ACC112 (cell line): ENCODE measurements at regions not wholly inside any gene's neighbourhood (a gene's known extent, or its start where the extent isn't known, plus 50 kb on each side); places are given as distances from the start of the nearest gene placed in this dataset.
A peak's percentile ranks its signal among the peaks of the same experiment; 100 is the strongest.

Source experiments
- H2AFZ ChIP-seq: fragments of 200-600 bp; sonication (generic); one replicate; pipeline ENCODE4 v1.6.0; 2017; ENCODE audit warnings: antibody characterized with exemption, low read length; ENCODE audit not compliant: unreplicated experiment
- H3K27ac ChIP-seq: fragments of 200-600 bp; sonication (generic); 2 replicates; pipeline ENCODE4 v1.5.1; 2014; ENCODE audit warnings: low read depth, mild to moderate bottlenecking, antibody characterized with exemption, low read length, moderate library complexity
- H3K27me3 ChIP-seq: fragments of 200-600 bp; sonication (generic); 2 replicates; pipeline ENCODE4 v1.6.1; 2014; ENCODE audit warnings: mild to moderate bottlenecking, antibody characterized with exemption, low read length, moderate library complexity, mixed read lengths; ENCODE audit not compliant: insufficient read depth
- H3K36me3 ChIP-seq: fragments of 200-600 bp; sonication (generic); 2 replicates; pipeline ENCODE4 v1.6.1; 2016; ENCODE audit warnings: mild to moderate bottlenecking, antibody characterized with exemption, low read length, moderate library complexity, mixed read lengths; ENCODE audit not compliant: insufficient read depth
- H3K4me1 ChIP-seq: fragments of 200-600 bp; sonication (generic); one replicate; pipeline ENCODE4 v1.6.1; 2016; ENCODE audit warnings: low read length, mixed read lengths; ENCODE audit not compliant: insufficient read depth, unreplicated experiment, control insufficient read depth
- H3K4me3 ChIP-seq: fragments of 200-600 bp; sonication (generic); 2 replicates; pipeline ENCODE4 v1.5.1; 2014; ENCODE audit warnings: mild to moderate bottlenecking, low read depth, low read length
- H3K79me2 ChIP-seq: fragments of 200-600 bp; sonication (generic); one replicate; pipeline ENCODE4 v1.6.0; 2016; ENCODE audit warnings: low read length; ENCODE audit not compliant: control insufficient read depth, unreplicated experiment, insufficient read depth

- no peaks in the 10 kb centered on the region for H3K36me3 ChIP-seq
- H3K27me3 ChIP-seq = no peaks in the 10 kb centered on the region
- no peak overlapping the region for H2AFZ ChIP-seq
- no peaks in the 10 kb centered on the region for H3K79me2 ChIP-seq
- H3K4me1 ChIP-seq = peaks cover 9% of the 10 kb centered on the region
- H3K27ac ChIP-seq = no peak overlapping the region
- no peak overlapping the region for H3K4me3 ChIP-seq
Measured at GRCh38 chr13:76795701-76796695, 90.2 kb downstream of the KCTD12 start.

- no peaks in the 10 kb centered on the region for H3K36me3 ChIP-seq
- no peak overlapping the region for H2AFZ ChIP-seq
- H3K27ac ChIP-seq = peak overlapping the region; percentile 38
- no peak overlapping the region for H3K4me3 ChIP-seq
- peaks cover 18% of the 10 kb centered on the region for H3K4me1 ChIP-seq
- H3K27me3 ChIP-seq = no peaks in the 10 kb centered on the region
- H3K79me2 ChIP-seq = no peaks in the 10 kb centered on the region
Measured at GRCh38 chr13:76792731-76793347, 93.4 kb downstream of the KCTD12 start.

GRCh38 chr13:76790980-76791819, 95.0 kb downstream of the KCTD12 start:
- H3K4me3 ChIP-seq = no peak overlapping the region
- H3K4me1 ChIP-seq = peaks cover 18% of the 10 kb centered on the region
- no peaks in the 10 kb centered on the region for H3K27me3 ChIP-seq
- no peaks in the 10 kb centered on the region for H3K36me3 ChIP-seq
- no peak overlapping the region for H3K27ac ChIP-seq
- H3K79me2 ChIP-seq = no peaks in the 10 kb centered on the region
- no peak overlapping the region for H2AFZ ChIP-seq

- no peak overlapping the region for H3K4me3 ChIP-seq
- no peaks in the 10 kb centered on the region for H3K27me3 ChIP-seq
- H3K79me2 ChIP-seq = no peaks in the 10 kb centered on the region
- no peaks in the 10 kb centered on the region for H3K36me3 ChIP-seq
- H2AFZ ChIP-seq = no peak overlapping the region
- no peak overlapping the region for H3K27ac ChIP-seq
- peaks cover 18% of the 10 kb centered on the region for H3K4me1 ChIP-seq
Measured at GRCh38 chr13:76790526-76790925, 95.7 kb downstream of the KCTD12 start.

GRCh38 chr13:76783798-76784197, 102.4 kb downstream of the KCTD12 start:
- Histone ChIP-seq H2AFZ (no peak overlapping the region), H3K79me2 (no peaks in the 10 kb centered on the region), H3K36me3 (no peaks in the 10 kb centered on the region), H3K4me3 (no peak overlapping the region), H3K4me1 (no peaks in the 10 kb centered on the region), H3K27me3 (no peaks in the 10 kb centered on the region), H3K27ac (no peak overlapping the region)

- no peaks in the 10 kb centered on the region for H3K79me2 ChIP-seq
- H3K36me3 ChIP-seq = no peaks in the 10 kb centered on the region
- H3K27me3 ChIP-seq = no peaks in the 10 kb centered on the region
- H3K27ac ChIP-seq = no peak overlapping the region
- H2AFZ ChIP-seq = no peak overlapping the region
- no peak overlapping the region for H3K4me3 ChIP-seq
- no peaks in the 10 kb centered on the region for H3K4me1 ChIP-seq
Measured at GRCh38 chr13:76778853-76779252, 107.4 kb downstream of the KCTD12 start.

- Histone ChIP-seq H3K36me3 (no peaks in the 10 kb centered on the region), H3K4me3 (no peak overlapping the region), H3K79me2 (no peaks in the 10 kb centered on the region), H3K27me3 (no peaks in the 10 kb centered on the region), H3K27ac (no peak overlapping the region), H2AFZ (no peak overlapping the region), H3K4me1 (no peaks in the 10 kb centered on the region)
Measured at GRCh38 chr13:76777096-76777495, 109.1 kb downstream of the KCTD12 start.

- H3K27ac ChIP-seq = no peak overlapping the region
- H2AFZ ChIP-seq = no peak overlapping the region
- H3K4me1 ChIP-seq = no peaks in the 10 kb centered on the region
- H3K4me3 ChIP-seq = no peak overlapping the region
- H3K36me3 ChIP-seq = no peaks in the 10 kb centered on the region
- H3K79me2 ChIP-seq = no peaks in the 10 kb centered on the region
- no peaks in the 10 kb centered on the region for H3K27me3 ChIP-seq
Measured at GRCh38 chr13:76775088-76775740, 111.0 kb downstream of the KCTD12 start.

GRCh38 chr13:76773448-76774094, 112.6 kb downstream of the KCTD12 start:
- Histone ChIP-seq H2AFZ (no peak overlapping the region), H3K79me2 (no peaks in the 10 kb centered on the region), H3K4me1 (no peaks in the 10 kb centered on the region), H3K27me3 (no peaks in the 10 kb centered on the region), H3K36me3 (no peaks in the 10 kb centered on the region), H3K4me3 (no peak overlapping the region), H3K27ac (no peak overlapping the region)

- Histone ChIP-seq H3K79me2 (no peaks in the 10 kb centered on the region), H3K27ac (no peak overlapping the region), H3K4me3 (no peak overlapping the region), H2AFZ (no peak overlapping the region), H3K36me3 (no peaks in the 10 kb centered on the region), H3K27me3 (no peaks in the 10 kb centered on the region), H3K4me1 (no peaks in the 10 kb centered on the region)
Measured at GRCh38 chr13:76772241-76772640, 114.0 kb downstream of the KCTD12 start.
